GM11168 (cell line): ENCODE measurements at regions not wholly inside any gene's neighbourhood (a gene's known extent, or its start where the extent isn't known, plus 50 kb on each side); places are given as distances from the start of the nearest gene placed in this dataset.
"Not testable (repeated sequence)": the region's sequence is repeated elsewhere in the genome, so short reads cannot be mapped to it uniquely, and the experiment has no call there.

Experiments used
- in situ Hi-C: fragments of 300-500 bp; cut with MboI; formaldehyde crosslinking; loops from one replicate; pipeline ENCODE4 v1.12.0; 2022; ENCODE audit warnings: low sequenced_read_pairs; ENCODE audit not compliant: unreplicated experiment

DNA sequence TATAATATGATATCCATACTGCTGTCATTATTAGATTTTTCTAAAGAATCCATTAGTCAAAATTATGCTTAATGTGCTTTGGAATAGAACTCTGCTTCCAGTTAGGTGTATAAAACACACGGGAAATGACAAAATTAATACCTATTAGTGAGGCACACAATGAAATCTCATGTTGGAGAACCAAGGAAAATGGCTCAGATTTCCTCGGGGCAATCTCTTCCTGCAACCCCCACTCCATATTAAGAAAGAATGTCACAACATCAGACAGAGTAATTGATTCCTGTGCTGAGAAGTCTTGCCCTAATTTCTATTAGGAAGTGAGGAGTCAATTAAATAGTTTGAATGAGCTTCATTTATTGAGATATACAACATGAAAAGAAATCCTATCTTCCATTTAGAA lies 299.8 kb upstream of the KITLG start:
- in situ Hi-C loops = no loop called here

DNA sequence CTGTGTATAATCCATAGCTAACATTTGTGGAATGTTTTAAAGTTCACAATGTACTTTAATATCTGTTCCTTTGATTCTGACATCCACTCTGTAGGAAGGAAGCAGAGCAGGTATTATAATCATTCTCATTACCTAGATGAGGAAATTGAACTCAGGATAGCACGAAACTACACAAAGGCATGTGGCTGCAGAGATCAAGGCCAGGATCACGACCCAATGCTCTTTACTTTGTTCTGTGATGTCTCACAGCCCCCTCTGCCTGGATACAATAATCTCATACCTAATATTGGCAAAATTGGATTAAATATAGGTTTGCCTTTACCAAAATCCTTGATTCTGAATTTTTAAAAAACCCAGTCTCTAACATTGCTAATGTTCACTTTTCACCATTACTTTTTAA lies 298.0 kb upstream of the KITLG start:
- in situ Hi-C loops = no loop called here

DNA sequence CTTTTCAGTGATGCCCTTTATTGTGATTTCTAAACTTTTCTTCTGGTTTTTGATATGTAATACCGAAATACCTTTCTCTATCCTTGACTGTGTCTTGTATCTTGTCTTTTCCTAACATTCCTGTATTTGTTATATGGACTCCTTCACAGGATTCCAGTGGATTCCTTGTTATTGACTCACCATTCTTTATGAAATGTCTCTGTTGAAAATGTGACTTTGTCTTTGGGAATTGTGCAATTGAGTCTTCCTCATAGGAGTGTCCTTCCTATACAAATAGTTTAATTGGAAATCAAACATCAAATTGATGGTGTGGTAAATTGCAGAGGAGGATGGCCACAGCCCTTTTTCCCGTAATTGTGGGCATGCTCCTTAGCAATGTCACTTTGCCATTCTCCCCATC lies 296.6 kb upstream of the KITLG start:
- in situ Hi-C loops = no loop called here

DNA sequence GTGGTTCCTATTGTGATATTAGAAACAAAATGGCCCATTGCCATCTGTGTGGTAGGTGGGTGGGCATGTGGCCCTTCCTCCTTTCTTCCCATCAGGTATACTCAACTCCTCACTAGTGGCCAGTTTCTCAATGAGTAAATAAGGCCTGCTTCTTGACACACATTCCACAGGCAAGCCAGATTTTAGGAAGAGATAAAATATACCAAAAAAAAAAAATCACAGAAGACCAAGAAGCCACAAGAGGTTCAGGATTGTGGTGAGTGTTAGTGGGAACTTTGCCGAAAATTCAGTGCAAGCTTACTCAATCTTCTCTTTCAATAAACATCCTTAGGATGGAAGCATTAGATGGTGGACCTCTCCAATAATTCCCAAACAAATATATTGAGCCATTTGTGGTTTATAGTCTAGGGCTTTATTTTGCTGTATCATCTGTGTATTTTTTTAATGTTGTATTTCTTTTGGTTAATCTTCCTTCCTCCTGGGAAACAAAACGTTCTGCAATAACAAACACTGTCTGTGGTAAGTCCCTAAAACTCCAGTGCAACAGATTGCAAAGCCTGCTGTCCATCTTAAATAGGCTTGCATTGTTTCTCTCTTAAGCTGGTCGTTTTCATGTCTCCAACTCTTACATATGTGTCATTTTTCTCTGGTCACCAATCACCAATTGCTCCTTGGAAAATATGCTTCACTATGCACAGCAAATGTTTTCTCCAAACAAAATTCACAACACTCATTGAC lies 289.9 kb upstream of the KITLG start:
- in situ Hi-C loops = no loop called here

DNA sequence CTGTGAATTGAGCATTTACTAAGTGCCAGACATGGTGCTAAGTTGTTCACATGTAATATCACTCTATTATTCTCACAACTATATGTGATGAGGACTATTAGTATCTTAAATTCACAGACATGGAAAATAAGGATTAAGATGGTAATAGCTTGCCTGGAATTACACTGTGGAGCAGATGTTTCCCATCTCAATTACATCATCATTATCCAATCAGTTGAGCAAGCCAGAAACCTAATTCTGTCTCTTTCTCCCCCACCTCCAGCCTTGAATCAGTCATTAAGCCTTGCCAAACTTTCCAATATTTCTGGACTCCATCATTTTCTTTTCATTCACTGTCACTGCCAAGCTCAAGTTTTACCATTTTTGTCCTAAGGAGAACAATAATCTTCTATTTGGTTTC lies 287.8 kb upstream of the KITLG start:
- in situ Hi-C loops = no loop called here

DNA sequence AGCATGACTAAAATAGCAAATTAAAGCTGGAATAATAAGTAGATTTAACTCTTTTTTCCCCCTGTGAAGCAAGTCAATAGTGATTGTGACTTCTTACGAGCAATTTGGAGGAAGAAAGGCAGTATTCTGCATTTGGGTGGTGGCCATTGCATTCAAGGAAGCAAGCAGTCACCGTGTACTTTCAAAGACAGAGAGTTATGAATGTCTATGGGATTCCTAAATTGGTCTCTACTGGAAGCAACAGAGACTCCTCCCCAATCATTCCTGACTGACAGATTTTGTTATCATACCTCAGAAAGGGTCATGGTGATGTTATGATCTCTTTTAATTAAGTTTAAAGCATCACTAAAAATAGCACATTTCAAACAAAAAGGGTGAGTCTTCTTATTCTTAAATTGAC lies 287.2 kb upstream of the KITLG start:
- in situ Hi-C loops = no loop called here

DNA sequence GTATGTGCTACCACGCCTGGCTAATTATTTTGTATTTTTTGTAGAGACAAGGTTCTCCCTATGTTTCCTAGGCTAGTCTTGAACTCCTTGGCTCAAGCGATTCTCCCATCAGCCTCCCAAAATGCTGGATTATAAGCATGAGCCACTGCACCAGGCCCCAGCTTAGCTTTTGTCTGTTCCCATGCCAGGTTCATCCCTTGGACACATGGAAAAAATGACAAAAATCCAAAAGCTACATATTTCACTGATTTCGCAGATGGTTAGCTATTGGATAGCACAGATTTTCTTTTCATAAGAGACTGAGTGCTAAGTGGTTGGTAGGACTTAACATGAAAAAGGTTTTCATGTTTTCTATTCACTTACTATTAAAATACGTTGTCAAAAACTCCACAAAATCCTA lies 286.6 kb upstream of the KITLG start:
- in situ Hi-C loops = no loop called here

DNA sequence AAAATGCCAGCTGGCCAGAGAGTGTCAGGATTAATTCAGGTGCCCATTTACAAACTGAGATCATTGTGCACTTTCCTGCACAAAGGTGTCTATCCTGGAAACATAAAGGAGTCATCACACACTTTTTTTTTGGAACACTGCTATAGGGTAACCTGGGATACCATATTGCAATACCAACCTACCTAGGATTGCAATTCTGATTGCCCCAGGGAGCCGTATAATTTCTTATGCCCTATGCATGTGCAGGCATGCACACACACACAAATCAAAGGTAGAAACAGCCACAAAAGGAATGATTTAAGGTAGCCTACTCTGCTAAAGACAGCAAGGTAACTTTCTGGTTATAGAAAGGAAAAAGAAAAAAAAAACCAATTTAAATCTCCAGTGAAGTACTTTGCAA lies 285.3 kb upstream of the KITLG start:
- in situ Hi-C loops = no loop called here

DNA sequence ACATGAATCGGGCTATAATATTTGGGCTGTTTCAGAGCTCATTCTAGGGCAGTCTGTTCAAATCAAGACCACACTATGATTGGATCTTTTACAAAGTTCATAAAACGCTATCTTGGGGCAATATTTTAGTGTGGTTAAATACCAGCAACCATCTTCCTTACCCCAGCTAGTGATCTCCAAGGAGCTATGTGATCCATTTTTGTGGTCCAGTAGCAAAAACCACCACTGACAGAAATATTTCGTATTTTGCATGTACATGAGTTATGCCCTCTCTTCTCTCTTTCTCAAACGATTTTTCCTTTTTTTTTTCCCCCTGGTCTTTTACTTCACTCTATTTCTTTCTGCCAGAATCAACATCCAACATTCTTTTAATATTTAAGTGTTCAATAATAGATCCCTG lies 280.6 kb upstream of the KITLG start:
- in situ Hi-C loops = no loop called here

DNA sequence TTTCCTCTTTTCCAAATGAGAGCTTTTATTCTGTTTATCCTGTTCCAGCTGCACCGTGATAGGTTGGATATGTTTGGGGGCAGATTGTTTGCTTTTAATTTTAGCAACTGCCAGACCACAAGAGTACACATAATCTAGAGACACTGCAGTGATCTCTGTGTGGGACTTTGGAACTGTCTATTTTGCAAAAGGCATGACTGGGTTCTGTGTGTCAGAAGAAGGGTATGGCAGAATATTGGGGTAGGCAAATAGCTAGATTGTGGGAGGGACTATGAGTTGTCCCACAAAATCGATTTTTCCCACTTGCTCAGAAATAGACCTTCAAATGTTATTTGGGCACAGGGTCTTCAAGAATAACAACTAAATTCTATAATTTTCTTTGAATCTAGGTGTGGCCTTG lies 275.9 kb upstream of the KITLG start:
- in situ Hi-C loops = no loop called here

DNA sequence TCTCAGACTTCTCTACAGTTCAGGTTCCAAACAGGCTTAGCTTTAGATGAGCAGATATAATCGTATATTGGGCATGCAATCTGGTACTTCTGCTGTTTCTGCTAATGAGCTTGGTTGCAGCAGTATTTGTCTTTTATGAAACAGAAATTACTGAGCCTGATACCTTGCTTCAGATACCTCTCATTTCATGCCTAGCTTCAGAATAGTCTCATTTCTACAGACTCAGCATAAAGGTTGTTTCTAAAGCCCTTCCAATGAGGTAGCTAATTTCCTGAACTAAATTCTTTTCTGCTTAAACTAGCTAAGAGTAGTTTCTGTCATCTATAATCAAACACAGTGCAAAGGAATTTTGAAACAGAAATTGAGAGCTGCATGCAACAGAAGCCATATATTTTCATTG lies 275.0 kb upstream of the KITLG start:
- in situ Hi-C loops = no loop called here

DNA sequence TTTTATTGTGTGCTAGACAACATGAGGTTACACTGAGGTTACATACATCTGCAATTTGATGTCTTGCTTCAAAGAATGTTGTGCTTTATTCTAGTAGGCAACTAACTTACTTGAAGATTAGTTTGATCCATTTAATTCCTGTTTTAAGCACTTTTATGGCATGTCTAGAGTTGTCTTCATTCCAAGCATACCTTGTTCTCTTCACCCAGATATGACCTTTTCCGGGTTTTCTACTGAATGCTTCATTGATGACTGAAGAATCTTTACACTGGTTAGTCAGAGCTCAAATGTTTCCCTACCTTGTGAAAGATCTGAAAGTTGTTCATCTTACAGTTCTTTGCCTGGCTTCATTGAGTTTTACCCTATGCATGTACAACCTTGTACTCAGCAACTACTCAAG lies 274.0 kb upstream of the KITLG start:
- in situ Hi-C loops = no loop called here

DNA sequence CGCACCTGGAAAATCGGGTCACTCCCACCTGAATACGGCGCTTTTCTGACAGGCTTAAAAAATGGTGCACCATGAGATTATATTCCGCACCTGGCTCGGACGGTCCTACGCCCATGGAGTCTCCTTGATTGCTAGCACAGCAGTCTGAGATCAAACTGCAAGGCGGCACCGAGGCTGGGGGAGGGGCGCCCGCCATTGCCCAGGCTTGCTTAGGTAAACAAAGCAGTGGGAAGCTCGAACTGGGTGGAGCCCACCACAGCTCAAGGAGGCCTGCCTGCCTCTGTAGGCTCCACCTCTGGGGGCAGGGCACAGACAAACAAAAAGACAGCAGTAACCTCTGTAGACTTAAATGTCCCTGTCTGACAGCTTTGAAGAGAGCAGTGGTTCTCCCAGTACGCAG lies 267.0 kb upstream of the KITLG start:
- in situ Hi-C loops = not testable (repeated sequence)

DNA sequence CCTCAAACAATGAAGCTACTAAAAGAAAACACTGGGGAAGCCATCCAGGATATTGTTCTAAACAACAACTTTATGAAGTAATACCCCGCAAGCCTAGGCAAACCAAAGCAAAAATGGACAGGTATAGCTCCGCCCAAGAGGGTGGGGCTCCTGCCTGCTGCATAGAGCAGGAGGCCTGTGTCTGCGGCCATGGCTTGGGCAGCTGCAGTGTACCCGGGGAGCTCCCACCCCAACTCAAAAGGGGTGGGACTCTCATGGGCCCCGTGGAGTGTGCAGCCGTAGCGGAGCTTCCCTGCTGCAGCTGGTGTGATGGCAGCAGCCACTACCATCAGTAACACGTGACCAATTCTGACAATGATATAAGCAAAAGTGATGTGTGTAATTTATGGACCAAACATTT lies 264.2 kb upstream of the KITLG start:
- in situ Hi-C loops = no loop called here

DNA sequence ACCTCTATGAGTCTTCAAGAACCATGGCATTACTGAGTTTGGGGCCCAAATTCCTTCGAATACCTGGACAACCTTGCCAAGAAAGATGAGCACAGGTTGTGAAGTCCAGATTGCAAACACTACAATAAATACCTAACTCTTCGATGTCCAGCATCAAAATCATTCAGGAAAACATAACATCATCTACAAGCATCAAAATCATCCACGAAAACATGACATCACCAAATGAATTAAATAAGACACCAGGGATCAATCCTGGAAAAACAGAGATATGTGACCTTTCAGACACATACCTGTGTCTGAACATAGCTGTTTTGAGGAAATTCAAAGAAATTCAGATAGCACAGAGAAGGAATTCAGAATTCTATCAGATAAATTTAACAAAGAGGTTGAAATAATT lies 262.0 kb upstream of the KITLG start:
- in situ Hi-C loops = no loop called here

DNA sequence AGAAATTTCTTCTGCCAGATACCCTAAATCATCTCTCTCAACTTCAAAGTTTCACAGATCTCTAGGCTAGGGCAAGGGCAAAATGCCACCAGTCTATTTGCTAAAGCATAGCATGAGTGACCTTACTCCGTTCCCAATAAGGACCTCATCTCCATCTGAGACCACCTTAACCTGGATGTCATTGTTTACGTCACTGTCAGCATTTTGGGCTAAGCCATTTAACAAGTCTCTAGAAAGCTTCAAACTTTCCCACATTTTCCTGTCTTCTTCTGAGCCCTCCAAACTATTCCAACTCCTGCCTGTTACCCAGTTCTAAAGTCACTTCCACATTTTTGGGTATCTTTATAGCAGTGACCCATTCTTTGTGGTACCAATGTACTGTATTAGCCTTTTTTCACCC lies 259.2 kb upstream of the KITLG start:
- in situ Hi-C loops = no loop called here

DNA sequence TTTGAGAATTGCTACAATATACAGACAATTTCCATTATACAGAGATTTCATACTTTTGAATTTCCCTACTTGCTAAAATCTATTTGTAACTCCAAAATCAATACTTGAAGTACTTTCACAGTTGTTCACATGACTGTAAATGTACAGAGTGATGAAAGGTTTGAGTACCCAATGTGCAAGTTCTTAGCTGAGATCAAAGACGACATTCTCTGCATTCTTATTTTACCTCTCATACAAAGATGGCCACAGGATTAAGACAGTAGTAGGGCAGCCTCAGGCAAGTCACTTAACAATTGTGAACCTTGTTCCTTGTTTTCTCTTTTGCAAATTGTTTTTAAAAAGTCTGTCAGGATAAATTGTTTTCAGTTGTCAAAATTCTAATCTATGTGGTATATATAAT lies 255.9 kb upstream of the KITLG start:
- in situ Hi-C loops = no loop called here

DNA sequence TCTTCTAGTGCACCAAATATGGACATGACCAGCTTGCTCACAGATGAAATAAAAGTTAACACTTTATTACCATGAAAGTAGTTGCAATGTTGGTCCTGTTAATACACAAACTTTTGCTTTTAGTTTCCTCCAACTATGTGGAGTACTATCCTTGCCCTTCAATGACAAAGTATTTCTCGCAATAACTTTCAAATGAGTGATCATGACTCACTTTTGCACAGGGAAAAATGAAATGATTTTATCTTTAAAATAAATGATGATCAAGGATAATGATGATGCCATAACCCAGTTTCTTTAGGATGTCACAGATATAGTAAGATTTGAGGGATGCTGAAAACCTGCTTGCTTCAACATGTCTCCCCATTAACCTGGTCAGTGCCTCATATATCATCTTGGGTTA lies 254.0 kb upstream of the KITLG start:
- in situ Hi-C loops = no loop called here

DNA sequence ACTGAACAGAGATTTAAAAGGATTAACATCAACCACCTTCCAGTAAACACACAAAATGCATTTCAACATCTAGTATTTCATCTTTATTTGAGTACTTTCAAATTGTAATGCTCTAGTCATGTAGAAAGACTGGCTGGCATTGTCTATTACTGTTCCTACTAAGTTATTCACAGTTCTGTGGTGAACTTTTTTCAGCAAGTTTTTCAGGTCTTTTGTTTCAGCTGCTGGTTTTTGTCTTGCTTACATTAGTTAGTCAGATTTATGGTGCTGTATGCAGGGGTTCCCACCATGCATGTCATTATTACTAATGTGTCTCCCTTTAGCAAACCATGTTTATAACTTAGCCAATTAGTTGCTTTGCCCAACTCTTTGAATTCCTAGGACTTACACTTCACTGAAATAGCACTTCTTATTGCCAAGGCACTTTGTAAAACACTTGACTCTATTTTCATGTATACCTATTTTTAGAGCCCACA lies 253.4 kb upstream of the KITLG start:
- in situ Hi-C loops = no loop called here

DNA sequence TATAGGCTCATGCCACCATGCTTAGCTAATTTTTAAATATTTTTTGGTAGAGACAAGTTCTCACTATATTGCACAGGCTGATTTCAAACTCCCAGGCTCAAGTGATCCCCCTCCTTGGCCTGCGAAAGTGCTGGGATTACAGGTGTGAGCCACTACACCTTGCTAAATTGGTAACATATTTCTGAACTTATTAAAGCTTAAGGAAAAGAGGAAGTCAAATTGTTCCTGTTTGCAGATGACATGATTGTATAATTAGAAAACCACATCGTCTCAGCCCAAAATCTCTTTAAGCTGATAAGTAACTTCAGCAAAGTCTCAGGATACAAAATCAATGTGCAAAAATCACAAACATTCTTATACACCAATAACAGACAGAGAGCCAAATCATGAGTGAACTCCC lies 248.3 kb upstream of the KITLG start:
- in situ Hi-C loops = not testable (repeated sequence)

DNA sequence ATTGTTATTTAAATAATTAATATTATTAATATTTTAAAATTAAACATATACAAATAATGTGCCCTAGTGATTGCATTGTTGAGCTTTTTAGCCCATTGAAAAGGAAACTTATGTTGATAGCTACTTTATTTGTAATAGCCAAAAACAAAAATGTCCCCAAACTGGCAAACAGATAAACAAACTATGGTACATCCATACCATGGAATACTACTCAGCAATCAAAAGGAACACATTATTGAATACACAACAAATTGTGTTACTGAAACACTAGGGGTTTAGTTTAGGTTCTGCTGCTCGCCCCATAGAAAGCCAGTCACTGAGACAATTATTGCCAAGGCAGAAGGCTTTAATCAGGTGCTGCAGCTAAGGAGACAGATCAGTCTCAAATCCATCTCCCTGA lies 239.7 kb upstream of the KITLG start:
- in situ Hi-C loops = no loop called here

DNA sequence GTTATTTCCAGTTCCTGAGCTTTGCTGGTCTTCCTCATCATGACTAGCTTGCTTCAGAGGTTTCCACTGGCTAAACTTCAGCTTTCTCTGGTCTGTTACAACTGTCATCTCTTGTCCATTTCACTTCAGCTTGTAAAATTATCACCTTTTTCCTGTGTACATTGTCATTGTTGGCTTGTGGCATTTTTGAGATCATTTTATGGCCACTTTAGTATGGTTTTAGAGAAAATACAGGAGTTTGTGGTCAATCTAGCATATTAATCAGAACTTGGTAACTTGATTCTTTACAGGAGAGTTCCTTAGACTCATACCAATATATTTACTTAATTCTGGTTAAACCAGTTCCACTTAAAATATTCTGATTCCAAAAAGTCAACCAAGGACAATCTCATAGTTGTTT lies 235.9 kb upstream of the KITLG start:
- in situ Hi-C loops = no loop called here

DNA sequence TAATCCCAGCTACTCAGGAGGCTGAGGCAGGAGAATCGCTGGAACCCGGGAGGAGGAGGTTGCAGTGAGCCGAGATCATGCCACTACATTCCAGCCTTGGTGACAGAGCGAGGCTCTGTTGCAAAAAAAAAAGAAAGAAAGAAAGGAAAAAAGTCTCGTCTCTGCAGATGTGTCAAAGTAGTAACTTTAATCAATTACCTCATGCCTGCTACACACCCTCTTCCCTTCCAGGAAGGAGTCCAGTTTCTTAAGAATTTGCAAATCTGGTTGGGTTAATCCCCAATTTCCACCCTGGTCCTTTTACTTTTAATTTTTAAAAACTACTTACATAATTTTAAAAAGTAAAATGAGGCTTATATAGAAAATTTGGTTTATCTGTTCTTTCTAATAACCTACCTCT lies 234.5 kb upstream of the KITLG start:
- in situ Hi-C loops = no loop called here
